NCI-H524 treated with DMSO at 0.1 percent for 48 hours (cell line): ENCODE measurements at regions not wholly inside any gene's neighbourhood (a gene's known extent, or its start where the extent isn't known, plus 50 kb on each side); places are given as distances from the start of the nearest gene placed in this dataset.
"Not testable (repeated sequence)": the region's sequence is repeated elsewhere in the genome, so short reads cannot be mapped to it uniquely, and the experiment has no call there.

Experiments
- DNase-seq: peaks from one replicate; lab custom pipeline; 2025; lab: John Stamatoyannopoulos, UW

- DNase-seq, result no peak
These were observed 1314.9 kb downstream of the CDH11 start for GRCh38 chr16:63806794-63807506.

GRCh38 chr16:63804126-63804525, 1317.7 kb downstream of the CDH11 start:
- DNase-seq, result no peak

GRCh38 chr16:63789603-63790002, 1332.3 kb downstream of the CDH11 start:
- no peak for DNase-seq

GRCh38 chr16:63787014-63787413, 1334.8 kb downstream of the CDH11 start:
- DNase-seq, result no peak

GRCh38 chr16:63785170-63785569, 1336.7 kb downstream of the CDH11 start:
- no peak for DNase-seq

GRCh38 chr16:63776437-63776836, 1345.4 kb downstream of the CDH11 start:
- DNase-seq, result no peak

GRCh38 chr16:63776034-63776433, 1345.8 kb downstream of the CDH11 start:
- DNase-seq, result no peak

GRCh38 chr16:63774302-63774701, 1347.6 kb downstream of the CDH11 start:
- DNase-seq, result no peak

DNA sequence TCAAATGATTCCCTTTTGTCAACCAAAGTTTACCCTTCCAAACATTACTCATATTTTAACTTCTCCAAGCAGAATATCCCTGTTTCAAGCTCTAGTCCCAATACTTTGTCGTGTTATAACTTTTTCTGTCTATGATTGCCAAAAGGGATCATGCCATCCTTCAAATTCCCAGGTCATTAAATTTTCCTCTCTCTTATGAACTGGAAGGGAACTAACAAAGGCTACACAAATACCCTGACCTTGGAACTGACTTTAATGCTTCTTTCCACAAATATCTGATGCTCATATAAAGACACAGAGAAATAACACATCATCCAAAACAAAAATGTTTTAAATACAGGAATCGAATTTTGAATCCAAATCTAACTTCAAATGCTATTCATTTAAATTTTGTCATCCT, 1352.7 kb downstream of the CDH11 start:
- DNase-seq, result no peak

- not testable (repeated sequence) for DNase-seq
These were observed 1361.6 kb downstream of the CDH11 start for GRCh38 chr16:63760246-63760645.

DNA sequence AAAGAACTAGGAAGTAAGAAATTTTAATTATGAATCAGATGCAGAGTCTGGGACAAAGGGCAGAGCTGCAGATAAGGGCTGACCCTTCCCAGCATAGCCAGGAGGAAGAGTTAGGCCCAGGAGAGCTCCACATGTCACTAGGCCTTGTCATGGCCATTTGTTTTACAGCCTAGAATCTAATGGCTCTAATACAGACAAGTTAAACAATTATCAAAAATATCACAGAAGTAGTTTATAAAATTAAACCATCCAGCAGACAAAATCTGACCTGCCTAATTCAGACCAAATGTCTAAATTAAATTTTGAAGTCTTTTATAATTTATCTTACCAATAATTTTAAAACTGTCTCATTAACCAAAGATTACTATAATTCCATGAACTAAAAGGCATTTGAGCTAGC, 1369.5 kb downstream of the CDH11 start:
- no peak for DNase-seq

DNA sequence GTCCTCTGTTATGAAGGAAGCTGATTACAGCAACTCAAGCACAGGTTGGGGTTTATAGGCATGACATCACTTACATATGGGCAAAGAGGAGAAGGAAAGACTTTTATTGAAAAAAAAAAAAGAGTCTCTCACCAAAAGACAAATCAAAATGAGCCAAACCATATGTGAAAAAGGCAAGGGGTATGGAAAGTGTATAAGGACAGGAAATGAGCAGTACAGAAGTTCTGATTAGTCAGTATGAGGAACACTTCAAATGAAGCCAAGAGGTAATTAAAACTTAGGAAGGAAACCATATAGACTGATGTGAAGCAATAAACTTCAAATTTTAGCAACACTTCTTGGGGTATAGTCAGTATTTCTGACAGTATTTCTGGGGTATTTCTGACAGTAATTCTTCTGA, 1372.6 kb downstream of the CDH11 start:
- DNase-seq, result no peak

DNA sequence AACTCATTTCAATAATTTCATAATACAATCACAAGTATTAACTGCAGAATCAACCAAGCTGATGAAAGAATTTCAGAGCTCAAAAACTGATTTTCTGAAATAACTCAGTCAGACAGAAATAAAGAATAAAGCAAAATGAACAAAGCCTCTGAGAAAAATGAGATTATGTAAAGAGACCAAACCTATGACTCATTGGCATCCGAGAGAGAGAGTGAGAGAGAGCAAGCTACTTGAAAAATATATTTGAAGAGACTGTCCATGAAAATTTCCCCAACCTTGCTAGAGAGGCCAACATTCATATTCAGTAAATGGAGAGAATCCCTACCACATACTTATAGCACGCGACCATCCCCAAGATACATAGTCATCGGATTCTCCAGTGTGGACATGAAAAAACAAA, 1376.4 kb downstream of the CDH11 start:
- no peak for DNase-seq

- no peak for DNase-seq
These were observed 1377.6 kb downstream of the CDH11 start for GRCh38 chr16:63744077-63744874.

DNA sequence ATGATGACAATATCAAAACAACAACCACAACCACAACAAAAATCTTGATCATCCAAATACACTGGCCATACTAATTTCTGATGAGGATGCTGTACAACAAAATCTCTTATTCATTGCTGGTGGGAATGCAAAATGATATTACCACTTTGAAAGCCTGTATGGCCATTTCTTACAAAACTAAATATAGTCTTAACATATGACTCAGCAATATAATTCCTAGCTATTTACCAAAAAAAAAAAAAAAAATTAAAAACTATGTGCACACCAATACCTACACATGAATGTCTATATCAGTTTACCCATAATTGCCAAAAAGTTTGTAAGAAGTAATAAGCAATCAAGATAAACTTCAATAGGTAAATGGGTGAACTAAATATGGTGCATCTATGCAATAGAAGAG, 1379.7 kb downstream of the CDH11 start:
- no peak for DNase-seq

- DNase-seq, result no peak
These were observed 1384.2 kb downstream of the CDH11 start for GRCh38 chr16:63737633-63738032.

GRCh38 chr16:63735456-63735855, 1386.4 kb downstream of the CDH11 start:
- DNase-seq, result no peak

GRCh38 chr16:63720848-63721247, 1401.0 kb downstream of the CDH11 start:
- DNase-seq, result no peak

- DNase-seq, result no peak
These were observed 1401.9 kb downstream of the CDH11 start for GRCh38 chr16:63719926-63720325.

DNA sequence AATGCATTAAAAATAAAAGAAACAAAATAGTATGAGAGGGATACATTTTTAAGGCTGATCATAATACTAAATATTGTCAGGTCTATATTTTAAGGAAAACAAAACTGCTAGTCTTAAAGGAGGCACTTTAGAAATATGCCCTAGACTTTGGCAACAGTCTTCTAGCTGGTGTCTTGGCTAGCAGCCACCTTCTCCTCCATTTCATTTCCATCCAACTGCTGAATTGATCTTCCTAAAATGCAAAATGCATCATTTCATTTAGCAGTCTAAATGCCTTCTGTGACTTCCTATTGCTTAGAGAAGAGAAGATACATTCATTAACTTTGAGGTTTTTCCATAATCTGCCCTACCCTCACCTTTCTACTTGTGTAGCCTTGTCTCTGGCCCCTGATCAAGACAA, 1404.1 kb downstream of the CDH11 start:
- no peak for DNase-seq

- DNase-seq, result no peak
These were observed 1407.0 kb downstream of the CDH11 start for GRCh38 chr16:63714876-63715275.

- DNase-seq, result no peak
These were observed 1409.1 kb downstream of the CDH11 start for GRCh38 chr16:63712725-63713124.

GRCh38 chr16:63703612-63704011, 1418.3 kb downstream of the CDH11 start:
- no peak for DNase-seq
